HG03135 (cell line): ENCODE measurements at regions not wholly inside any gene's neighbourhood (a gene's known extent, or its start where the extent isn't known, plus 50 kb on each side); places are given as distances from the start of the nearest gene placed in this dataset.

Source experiments
- ATAC-seq: cut with Tn5 transposase; IDR thresholded peaks from one replicate; pipeline ENCODE4 v1.9.1; 2021; ENCODE audit warnings: mild to moderate bottlenecking, moderate library complexity; ENCODE audit not compliant: unreplicated experiment

- ATAC-seq, result no peak
Measured at GRCh38 chr2:129733579-129733978, 245.9 kb upstream of the RAB6C start.

GRCh38 chr2:129734343-129735034 lies 245.0 kb upstream of the RAB6C start:
- no peak for ATAC-seq

GRCh38 chr2:129735576-129735975 lies 243.9 kb upstream of the RAB6C start:
- no peak for ATAC-seq

DNA sequence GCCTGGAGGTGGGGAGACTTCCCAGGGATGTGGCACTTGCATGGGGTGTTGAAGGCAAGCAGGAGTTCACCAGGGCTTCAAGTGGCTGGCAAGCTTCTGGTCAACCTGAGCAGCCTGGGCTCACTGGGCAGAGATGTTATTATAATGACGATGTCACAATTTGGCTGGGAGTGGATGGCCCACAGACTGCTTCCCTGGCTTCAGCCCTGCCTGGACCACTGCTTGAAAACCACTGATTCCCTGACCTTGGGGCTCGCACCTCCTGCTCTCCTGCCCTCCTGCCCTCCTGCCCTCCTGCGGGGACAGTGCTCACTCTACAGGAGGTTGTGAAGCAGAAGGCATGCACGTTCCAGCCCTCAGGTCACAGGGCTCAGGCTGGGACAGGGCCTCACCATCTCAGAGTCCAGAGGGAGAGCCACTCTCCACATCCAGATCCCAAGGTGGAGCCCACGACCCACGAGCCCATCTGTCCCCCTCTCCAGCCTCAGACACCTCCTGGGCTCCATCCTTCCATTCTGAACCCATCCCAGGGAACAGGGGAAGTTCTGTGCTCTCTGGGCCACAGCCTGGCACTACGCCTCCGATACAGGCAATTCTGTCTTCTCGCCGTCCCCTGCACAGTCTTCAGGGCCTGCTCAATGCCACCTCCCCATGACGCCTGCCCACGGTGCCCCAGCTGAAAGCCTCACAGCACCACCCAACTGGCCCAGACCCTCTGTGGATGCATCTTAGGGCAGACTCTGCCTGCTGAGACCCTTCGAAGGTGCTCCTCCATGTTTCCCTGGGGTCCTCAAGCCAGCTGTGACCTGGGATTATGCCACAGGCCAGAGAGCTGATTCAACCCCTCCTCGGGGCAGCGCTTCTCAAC lies 241.6 kb upstream of the RAB6C start:
- ATAC-seq, result no peak

DNA sequence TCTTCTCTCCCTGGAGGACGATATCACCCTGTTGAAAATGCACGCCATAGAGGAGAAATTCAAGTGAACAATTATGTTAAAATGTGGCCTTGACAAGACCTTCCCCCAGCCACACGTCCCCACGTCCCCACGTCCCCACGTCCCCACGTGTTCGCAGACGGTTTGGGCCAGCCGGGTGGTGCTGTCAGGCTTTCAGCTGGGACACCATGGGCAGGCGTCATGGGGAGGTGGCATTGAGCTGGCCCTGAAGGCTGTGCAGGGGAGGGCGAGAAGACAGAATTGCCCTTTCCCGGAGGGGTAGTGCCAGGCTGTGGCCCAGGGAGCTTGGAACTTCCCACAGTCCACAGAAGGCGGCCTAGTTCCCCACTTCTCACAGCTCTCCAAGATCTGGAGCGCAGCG lies 240.7 kb upstream of the RAB6C start:
- ATAC-seq, result no peak

DNA sequence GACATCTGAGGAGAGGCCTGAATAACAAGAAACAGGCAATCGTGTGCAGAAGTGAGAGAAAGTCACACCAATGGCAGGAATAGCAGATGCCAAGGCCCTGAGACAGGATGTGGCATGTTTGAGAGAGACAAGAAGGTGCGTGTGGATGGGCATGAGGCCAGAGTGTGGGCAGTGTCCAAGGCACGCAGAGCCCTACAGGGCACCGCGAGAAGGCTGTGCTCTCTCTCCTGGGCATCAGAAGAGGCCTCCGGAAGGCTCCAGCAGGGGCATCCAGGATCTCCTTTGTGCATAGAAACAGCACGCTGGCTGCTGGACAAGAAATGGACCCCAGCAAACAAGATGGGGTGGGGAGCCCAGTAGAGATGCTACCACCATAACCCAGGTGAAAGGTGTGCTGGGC lies 239.0 kb upstream of the RAB6C start:
- no peak for ATAC-seq

- no peak for ATAC-seq
Measured at GRCh38 chr2:129741165-129741564, 238.3 kb upstream of the RAB6C start.

DNA sequence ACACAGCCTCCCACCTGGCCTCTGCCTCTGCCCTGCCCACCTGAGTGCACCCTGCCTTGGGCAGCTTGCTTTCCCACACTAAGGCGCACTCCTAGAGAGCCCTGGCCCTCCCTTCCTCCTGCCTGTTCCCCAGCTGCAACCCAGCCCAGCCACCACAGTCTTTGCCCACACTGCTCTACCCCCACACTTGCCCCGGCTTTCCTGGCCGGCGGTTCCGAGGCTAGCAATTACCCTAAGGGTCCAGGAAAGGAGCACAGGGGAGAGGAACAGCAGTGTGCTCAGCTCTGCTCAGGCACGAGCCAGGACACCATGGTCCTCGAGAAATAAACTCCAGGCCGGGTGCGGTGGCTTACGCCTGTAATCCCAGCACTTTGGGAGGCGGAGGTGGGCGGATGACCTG lies 237.8 kb upstream of the RAB6C start:
- no peak for ATAC-seq

- ATAC-seq, result no peak
Measured at GRCh38 chr2:129742415-129743180, 236.9 kb upstream of the RAB6C start.

DNA sequence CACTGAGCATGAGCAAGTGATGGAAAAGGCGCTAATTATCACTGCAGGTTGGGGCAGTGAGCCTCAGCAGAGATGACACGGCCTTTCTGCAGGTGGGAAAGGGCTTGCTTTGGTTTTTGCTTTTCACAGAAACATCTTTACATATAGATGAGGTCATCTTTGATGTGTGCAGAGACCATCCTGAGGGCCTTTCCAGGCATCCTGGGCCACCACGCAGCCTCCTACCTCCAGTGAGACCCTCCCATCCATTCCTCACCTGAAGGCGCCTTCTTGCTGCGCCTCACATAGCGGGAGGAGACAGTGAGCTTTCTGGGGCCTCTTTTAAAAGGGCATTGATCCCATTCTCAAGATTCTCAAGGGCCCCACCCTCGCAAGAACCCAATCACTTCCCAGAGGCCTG lies 235.3 kb upstream of the RAB6C start:
- ATAC-seq, result no peak

DNA sequence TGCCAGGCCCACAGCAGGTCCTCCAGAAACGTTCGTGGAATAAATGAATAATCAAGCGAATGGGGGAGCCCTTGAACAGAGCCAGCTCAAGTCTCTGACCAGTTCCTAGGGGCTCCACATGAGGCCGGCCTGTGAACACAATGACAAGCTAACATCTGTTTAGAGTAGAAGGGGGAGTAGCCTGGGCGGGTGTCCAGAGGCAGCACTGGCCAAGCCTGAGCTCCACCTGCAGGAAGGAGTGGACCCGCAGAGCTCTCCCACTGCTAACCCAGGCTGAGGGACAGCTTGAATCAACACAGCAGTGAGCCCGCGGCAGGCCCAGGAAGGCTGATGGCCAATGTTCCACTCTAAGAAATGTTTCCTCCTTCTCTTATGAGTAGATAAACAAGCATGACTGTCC lies 234.8 kb upstream of the RAB6C start:
- no peak for ATAC-seq

- no peak for ATAC-seq
Measured at GRCh38 chr2:129747500-129748125, 231.9 kb upstream of the RAB6C start.

DNA sequence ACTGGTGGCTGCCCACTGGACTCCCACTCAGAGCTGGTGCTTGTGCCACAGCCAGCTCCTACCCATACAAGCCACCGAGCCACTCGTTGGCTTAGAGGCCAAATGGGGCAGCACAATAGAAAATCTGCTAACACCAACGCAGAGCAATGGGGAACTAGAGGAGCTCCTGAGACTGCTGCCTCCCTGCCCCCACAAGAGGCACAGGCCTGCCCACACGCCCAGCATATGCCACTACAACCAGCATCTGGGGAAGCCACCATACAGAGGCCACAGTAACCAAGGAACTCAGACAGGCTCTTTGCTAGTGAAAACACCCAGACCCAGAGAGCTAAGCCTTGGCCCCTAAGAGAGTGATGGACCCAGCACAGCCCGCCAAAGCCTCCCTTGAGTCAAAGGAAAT lies 231.2 kb upstream of the RAB6C start:
- no peak for ATAC-seq

DNA sequence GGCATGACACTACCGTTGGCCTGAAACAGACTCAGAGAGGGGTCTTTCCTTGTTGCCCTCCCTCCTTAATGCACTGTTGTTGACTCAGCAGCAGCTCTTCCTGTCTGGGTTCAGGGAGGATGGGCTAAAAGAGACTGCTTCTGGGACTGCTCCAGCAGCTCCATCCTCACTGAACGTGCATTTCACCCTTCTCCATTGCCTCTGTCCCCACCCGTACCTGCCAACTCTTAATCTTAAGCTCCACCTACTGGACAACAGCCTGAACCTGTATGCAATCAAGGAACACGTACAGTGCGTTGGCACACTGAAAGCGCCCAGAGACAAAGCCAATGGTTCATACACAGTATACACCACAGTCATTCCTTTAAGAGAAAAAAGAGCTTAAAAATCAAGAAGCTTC lies 230.8 kb upstream of the RAB6C start:
- no peak for ATAC-seq

- no peak for ATAC-seq
Measured at GRCh38 chr2:129751409-129751808, 228.1 kb upstream of the RAB6C start.

GRCh38 chr2:129752176-129752575 lies 227.3 kb upstream of the RAB6C start:
- no peak for ATAC-seq

- no peak for ATAC-seq
Measured at GRCh38 chr2:129752686-129753085, 226.8 kb upstream of the RAB6C start.

GRCh38 chr2:129753261-129753660 lies 226.2 kb upstream of the RAB6C start:
- ATAC-seq, result no peak

DNA sequence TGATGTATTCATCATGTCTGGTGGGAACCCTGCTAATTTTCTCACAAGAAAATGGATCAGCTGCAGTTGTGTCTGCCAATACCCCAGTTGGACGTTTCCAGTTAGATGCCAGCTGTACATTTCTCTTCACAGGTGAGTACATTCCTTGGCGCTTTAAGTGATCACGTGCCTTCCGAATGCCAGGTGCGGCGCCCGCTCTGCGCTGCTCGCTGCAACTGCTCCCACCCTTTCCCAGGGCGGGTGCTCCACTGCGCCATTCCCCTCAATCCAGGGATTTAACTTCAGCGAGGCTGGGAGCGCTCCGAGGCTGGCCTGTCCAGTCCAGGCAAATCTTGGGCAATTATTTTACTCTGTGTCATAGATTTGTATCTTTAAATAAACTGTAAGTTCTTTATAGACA lies 225.0 kb upstream of the RAB6C start:
- no peak for ATAC-seq

GRCh38 chr2:129754831-129755230 lies 224.6 kb upstream of the RAB6C start:
- ATAC-seq, result no peak

GRCh38 chr2:129755786-129756185 lies 223.7 kb upstream of the RAB6C start:
- no peak for ATAC-seq
